Skin of body (tissue), 1 donor: ENCODE measurements at regions not wholly inside any gene's neighbourhood (a gene's known extent, or its start where the extent isn't known, plus 50 kb on each side); places are given as distances from the start of the nearest gene placed in this dataset.
"Not testable (repeated sequence)": the region's sequence is repeated elsewhere in the genome, so short reads cannot be mapped to it uniquely, and the experiment has no call there.

Experiments used
- DNase-seq: peaks from one replicate; lab custom pipeline; 2025; lab: John Stamatoyannopoulos, UW

GRCh38 chr1:61580417-61580816 lies 144.5 kb downstream of the TM2D1 start:
- no peak for DNase-seq

DNA sequence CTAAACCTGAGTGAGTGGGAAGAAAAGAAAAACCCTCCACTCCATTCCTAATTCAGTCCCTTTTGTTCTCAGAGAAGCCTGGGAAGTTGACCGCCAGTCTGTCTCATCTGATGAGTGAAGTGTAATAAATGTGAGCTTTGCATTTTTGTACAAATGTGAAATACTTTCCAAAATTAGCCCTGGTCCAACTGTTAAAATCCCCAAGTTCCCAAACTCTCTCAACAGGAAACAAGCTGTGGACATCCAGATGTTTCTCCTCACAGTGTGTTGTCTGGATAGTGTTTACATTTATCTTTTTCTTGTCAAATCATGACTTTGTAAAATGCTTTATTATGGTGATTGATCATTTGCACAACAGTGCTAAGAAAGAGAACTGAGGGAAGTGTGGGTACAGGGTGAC lies 145.1 kb downstream of the TM2D1 start:
- DNase-seq: peak; percentile 77

GRCh38 chr1:61572046-61572445 lies 152.9 kb downstream of the TM2D1 start:
- no peak for DNase-seq

DNA sequence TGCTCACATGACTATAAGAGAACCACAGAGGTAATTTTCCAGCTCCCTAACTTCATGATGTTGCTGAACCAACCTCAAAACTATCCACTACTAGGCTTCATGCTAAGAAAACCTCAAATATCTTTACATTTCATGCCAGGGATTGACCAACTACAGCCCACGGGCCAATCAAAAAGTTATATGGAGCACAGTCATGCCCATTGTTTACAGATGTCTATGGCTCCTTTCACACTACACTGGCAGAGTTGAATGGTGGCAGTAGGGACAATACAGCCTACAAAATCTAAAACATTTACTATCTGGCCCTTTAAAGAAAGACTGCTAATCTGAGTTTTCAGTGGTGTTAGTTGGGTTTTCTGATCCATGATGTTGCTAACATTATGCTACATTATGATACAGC lies 154.8 kb downstream of the TM2D1 start:
- no peak for DNase-seq

DNA sequence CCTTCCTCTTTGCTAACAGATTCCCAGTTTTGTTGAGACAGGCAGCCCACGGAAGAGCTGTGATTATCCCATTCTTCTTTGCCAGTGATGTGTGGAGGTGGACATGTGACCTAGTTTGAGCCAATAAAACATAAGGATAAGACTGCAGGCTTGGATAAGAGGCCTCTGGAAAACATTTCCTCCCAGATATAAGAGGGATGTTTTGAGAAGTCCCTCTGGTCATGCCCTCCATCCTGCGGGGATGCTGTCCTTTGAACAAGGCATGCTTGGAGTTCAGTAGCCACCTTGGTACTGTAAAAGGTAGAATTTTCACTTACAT lies 155.7 kb downstream of the TM2D1 start:
- no peak for DNase-seq

DNA sequence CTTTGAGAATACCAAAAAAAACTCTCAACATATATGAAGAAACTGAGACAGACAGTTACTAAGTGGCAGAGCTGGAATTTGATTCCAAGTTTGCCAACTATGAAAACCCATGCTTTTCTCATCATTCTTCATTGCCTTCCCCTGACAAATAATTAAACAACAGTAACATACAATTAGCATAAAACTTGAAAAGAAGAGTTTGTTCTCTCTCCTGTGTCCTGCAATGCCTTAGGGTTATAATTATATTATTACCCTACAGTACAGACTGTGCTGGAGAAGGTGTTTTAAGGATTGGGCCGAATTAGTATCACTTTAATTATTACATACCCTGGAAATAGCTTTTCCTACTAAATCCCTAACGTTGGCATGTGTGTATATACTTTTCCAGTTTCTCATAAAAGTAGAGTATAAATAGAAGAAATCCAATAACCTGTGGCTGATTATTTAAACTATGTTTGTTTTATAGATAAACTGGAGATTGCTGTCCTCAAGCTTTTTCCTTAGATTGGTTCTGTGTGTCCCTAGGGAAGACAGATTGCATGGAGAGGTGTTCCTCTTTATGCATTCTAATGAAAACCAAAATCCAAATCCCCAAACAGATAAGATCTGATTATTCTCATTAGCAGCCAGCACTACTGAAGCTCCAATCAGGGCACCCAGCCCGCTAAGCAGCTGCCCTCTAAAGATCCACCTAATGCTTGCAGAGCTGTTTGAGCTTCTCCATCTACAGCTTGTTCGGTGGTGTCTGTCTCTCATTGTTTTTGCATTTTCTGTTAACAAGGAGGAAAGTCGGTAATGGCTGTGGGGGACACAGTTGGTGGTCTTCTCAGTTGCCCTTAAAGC lies 156.3 kb downstream of the TM2D1 start:
- no peak for DNase-seq

- no peak for DNase-seq
Observed at GRCh38 chr1:61566177-61566576, 158.8 kb downstream of the TM2D1 start.

DNA sequence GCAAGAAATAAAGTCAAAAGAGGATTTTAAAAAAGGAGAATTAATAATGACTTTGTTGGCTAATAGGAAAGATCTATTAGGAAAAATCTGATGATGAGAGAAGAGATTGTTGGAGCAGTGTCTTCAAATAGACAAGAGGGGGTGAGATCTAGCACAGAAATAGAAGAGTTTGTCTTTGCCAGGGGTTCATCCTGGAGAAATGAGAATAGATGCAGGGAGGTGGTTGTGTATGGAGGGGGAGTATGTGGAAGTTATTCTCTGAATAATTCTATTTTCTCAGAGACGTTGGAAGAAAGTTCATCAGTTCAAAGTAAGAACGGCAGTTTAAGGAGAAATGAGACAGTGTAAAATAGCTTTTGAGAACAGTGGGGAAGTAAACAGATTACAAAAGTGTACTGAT lies 161.3 kb downstream of the TM2D1 start:
- DNase-seq: no peak

GRCh38 chr1:61561666-61562065 lies 163.3 kb downstream of the TM2D1 start:
- no peak for DNase-seq

GRCh38 chr1:61560385-61560784 lies 164.6 kb downstream of the TM2D1 start:
- no peak for DNase-seq

DNA sequence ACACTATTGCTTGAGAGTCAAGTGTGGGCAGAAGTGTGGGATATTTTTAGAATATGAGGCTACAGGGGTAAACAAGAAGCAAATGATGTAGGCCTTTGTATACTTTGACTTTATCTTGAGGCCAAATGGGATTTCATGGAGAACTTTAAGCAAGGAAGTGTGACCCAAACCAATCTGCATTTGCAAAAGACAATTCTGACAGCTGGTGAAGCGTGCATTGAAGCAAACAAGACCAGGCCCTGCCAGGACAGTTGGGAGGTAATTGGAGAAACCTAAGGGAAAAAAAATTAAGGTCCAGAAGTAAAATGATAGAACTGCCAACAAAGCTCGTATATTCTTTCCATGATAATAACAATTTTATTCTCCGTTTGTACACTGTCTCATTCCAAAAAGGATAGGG lies 168.3 kb downstream of the TM2D1 start:
- no peak for DNase-seq

GRCh38 chr1:61552630-61553305 lies 172.2 kb downstream of the TM2D1 start:
- no peak for DNase-seq

DNA sequence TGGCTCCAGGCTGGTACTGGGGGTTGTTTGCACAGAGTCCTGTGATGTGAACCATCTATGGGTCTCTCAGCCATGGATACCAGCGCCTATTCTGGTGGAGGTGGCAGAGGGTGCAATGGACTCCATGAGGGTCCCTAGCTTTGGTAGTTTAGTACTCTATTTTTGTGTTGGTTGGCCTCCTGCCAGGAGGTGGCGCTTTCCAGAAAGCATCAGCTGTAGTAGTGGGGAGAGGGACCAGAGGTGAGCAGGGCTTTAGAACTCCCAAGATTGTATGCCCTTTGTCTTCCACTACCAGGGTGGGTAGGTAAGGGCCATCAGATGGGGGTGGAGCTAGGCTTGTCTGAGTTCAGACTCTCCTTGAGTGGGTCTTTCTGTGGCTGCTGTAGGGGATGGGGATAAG lies 177.6 kb downstream of the TM2D1 start:
- not testable (repeated sequence) for DNase-seq

GRCh38 chr1:61544870-61545269 lies 180.1 kb downstream of the TM2D1 start:
- DNase-seq: not testable (repeated sequence)

- not testable (repeated sequence) for DNase-seq
Observed at GRCh38 chr1:61543498-61543897, 181.4 kb downstream of the TM2D1 start.

- DNase-seq: peak; percentile 10
Observed at GRCh38 chr1:61539720-61540462, 185.1 kb downstream of the TM2D1 start.

GRCh38 chr1:61538228-61538627 lies 186.7 kb downstream of the TM2D1 start:
- no peak for DNase-seq

DNA sequence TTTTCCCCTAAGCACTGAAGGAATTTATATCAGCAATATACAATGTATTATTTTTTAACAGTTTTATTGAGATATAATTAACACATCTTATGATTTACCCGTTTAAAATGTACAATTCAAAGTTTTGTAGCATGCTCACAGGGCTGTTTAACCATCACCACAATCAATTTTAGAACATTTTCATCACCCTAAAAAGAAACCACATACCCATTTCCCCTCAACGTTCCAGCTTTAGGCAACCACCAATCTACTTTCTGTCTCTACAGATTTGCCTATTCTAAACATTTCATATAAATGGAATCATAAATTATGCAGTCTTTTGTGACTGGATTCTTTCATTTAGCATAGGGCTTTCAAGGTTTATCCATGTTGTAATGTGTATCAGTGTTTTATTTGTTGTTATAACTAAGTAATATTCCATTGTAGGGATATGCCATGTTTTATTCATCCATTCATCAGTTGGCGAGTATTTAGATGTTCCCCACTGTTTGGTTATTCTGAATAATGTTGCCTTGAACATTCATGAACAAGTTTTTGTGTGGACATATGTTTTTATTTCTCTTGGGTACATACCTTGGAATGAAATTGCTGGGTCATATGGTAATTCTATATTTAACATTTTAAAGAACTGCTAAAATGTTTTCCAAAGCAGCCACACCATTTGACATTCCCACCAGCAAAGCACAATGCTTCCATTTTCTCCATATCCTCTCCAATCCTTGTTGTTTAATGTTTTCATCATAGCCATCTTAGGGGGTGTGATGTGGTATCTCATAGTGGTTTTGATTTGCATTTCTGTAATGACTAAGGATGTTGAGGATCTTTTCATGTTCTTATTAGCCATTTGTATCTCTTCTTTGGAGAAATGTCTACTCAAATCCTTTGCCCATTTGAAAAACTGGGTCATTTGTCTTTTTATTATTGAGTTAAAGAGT lies 188.5 kb downstream of the TM2D1 start:
- DNase-seq: no peak

- no peak for DNase-seq
Observed at GRCh38 chr1:61534847-61535246, 190.1 kb downstream of the TM2D1 start.

DNA sequence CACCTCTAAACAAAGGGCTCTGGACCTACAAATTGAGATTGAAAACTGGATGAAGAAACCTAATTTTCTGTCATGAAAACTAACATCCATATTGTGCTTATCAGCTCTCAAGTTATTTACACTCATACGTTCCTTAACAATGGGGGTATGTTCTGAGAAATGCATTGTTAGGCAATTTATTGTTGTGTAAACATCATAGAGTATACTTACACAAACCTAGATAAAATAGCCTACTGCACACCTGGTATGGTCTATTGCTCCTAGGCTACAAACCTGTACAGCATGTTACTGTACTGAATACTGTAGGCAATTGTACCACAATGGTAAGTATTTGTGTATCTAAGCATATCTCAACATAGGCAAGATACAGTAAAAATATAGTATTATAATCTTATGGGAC lies 191.4 kb downstream of the TM2D1 start:
- no peak for DNase-seq

GRCh38 chr1:61531716-61532115 lies 193.2 kb downstream of the TM2D1 start:
- no peak for DNase-seq
